ENCODE measurements at regions not wholly inside any gene's neighbourhood (a gene's known extent, or its start where the extent isn't known, plus 50 kb on each side); places are given as distances from the start of the nearest gene placed in this dataset.

DNA sequence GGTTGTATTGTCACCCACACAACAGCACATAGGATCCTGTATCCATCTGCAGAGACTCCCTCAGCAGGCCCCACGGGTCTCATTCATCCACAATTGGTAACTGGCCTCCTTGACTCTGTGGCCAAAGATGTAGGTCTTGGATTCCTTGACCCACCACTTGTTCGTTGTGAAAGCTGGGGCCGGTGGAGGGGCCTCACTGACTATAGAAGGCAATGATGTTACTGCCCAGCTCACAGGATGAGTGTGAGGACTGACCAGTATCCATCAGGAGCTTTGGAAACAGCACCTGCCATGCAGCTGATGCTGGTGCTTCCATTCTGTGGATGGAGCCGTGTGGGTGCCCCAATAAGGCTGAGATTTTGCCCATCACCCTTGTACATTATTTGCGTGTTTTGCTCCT, 615.7 kb downstream of the BRD1 start:
- intact Hi-C loops (cut with micrococcal nuclease): no loop called here
- no peak for TF ChIP-seq RAD21 (IDR thresholded peaks at IDR 0.05; ENCODE audit: low read depth)
- TF ChIP-seq CBX3 (IDR thresholded peaks at IDR 0.05; ENCODE audit: low read depth): no peak
- TF ChIP-seq POLR2A (IDR thresholded peaks at IDR 0.05; ENCODE audit: borderline replicate concordance, extremely low read depth, insufficient read depth, insufficient read length): no peak
- TF ChIP-seq FOSL1 (IDR thresholded peaks at IDR 0.05; ENCODE audit: low read depth): no peak
- TF ChIP-seq JUND (IDR thresholded peaks at IDR 0.05): no peak
- TF ChIP-seq EZH2 (IDR thresholded peaks at IDR 0.05): no peak
- Histone ChIP-seq H3K9ac (ENCODE audit: low read length) (no peak overlapping the region), H3K27me3 (ENCODE audit: insufficient read depth, low read length) (peaks cover 14% of the 10 kb centered on the region; the same call in 1 of the 2 replicates), H3K27ac (ENCODE audit: low read depth, low read length) (no peak overlapping the region), H3K4me2 (ENCODE audit: low read length) (no peak overlapping the region), H3K4me1 (ENCODE audit: control insufficient read depth in 1 of 2, insufficient read depth in 2 of 2, low read length in 2 of 2) (no peaks in the 10 kb centered on the region), H2AFZ (ENCODE audit: low read depth, low read length, poor library complexity, severe bottlenecking) (no peak overlapping the region), H3K9me3 (ENCODE audit: control insufficient read depth in 1 of 2, insufficient read depth in 1 of 2, low read depth in 1 of 2, low read length in 2 of 2) (no peaks in the 10 kb centered on the region; a peak in 1 of 4 replicates), H3K36me3 (ENCODE audit: control insufficient read depth in 1 of 2, insufficient read depth in 2 of 2, low read length in 2 of 2) (no peaks in the 10 kb centered on the region), H3K9me2 (ENCODE audit: insufficient read depth) (no peaks in the 10 kb centered on the region), H3K79me2 (ENCODE audit: insufficient read depth, low read length) (no peaks in the 10 kb centered on the region), H3K4me3 (replicated peaks in 1 of 2; ENCODE audit: low read depth in 1 of 2, low read length in 2 of 2) (no peak overlapping the region), H4K20me1 (ENCODE audit: insufficient read depth) (no peaks in the 10 kb centered on the region)
- ATAC-seq (no peak), DNase-seq (ENCODE audit: low read depth, low spot score) (no peak)
- ChIA-PET CTCF (no interaction called here), POLR2A (no interaction called here), RAD21 (ENCODE audit: low non-redundant PET in 1 of 2, low total read pairs in 2 of 2, uncharacterized antibody in 2 of 2, unreplicated experiment in 2 of 2) (no interaction called here)
- no TSS peak for BruUV-seq (replicated peaks)

DNA sequence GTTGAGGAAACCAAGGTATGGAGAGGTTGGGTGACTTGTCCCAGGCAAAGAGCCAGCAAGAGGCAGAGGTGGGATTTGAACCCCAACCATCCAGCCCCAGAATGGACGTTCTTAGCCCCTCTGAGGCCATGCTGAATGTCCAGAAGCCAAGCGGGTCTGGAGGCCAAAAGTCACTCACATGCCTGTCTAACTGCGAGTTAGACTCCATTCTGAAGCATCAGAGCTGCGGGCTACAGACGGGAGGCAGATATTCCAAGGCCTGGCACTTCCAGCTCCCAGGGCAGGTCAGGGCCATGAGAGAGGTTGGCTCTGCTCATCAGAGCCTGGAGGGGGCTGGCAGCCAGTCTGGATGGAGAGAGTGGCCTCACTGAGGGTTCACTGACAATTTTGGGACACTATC, 616.5 kb downstream of the BRD1 start:
- DNase-seq (ENCODE audit: low read depth, low spot score) (no peak), ATAC-seq (no peak)
- intact Hi-C loops (cut with micrococcal nuclease): no loop called here
- TF ChIP-seq TCF7L2 (IDR thresholded peaks at IDR 0.05; ENCODE audit: borderline replicate concordance, extremely low read depth, insufficient read depth, insufficient read length): no peak
- TF ChIP-seq ZFX (IDR thresholded peaks at IDR 0.05): no peak
- no peak for TF ChIP-seq ZNF274 (IDR thresholded peaks at IDR 0.05; ENCODE audit: low read depth, low read length)
- TF ChIP-seq POLR2AphosphoS5 (IDR thresholded peaks at IDR 0.05; ENCODE audit: low read depth, low read length): no peak
- TF ChIP-seq SP1 (IDR thresholded peaks at IDR 0.05; ENCODE audit: low read depth): no peak
- no peak for TF ChIP-seq YY1 (IDR thresholded peaks at IDR 0.05; ENCODE audit: extremely low read depth, insufficient replicate concordance, low read depth, low read length)
- no peak for TF ChIP-seq JUND (IDR thresholded peaks at IDR 0.05)
- no peak for TF ChIP-seq EZH2 (IDR thresholded peaks at IDR 0.05)
- TF ChIP-seq, protein P1, sequence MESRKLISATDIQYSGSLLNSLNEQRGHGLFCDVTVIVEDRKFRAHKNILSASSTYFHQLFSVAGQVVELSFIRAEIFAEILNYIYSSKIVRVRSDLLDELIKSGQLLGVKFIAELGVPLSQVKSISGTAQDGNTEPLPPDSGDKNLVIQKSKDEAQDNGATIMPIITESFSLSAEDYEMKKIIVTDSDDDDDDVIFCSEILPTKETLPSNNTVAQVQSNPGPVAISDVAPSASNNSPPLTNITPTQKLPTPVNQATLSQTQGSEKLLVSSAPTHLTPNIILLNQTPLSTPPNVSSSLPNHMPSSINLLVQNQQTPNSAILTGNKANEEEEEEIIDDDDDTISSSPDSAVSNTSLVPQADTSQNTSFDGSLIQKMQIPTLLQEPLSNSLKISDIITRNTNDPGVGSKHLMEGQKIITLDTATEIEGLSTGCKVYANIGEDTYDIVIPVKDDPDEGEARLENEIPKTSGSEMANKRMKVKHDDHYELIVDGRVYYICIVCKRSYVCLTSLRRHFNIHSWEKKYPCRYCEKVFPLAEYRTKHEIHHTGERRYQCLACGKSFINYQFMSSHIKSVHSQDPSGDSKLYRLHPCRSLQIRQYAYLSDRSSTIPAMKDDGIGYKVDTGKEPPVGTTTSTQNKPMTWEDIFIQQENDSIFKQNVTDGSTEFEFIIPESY (IDR thresholded peaks at IDR 0.05; ENCODE audit: extremely low read depth, insufficient replicate concordance, low read length): no peak
- TF ChIP-seq CEBPB (IDR thresholded peaks at IDR 0.05; ENCODE audit: low read depth): no peak
- TF ChIP-seq SRF (IDR thresholded peaks at IDR 0.05; ENCODE audit: low read depth): no peak
- no peak for TF ChIP-seq POLR2A (IDR thresholded peaks at IDR 0.05; ENCODE audit: borderline replicate concordance, extremely low read depth, insufficient read depth, insufficient read length)
- no peak for TF ChIP-seq CBX3 (IDR thresholded peaks at IDR 0.05; ENCODE audit: low read depth)
- TF ChIP-seq ELF1 (IDR thresholded peaks at IDR 0.05; ENCODE audit: borderline replicate concordance, low read depth): no peak
- no peaks in the 10 kb centered on the region for H3K9me3 ChIP-seq (ENCODE audit: control insufficient read depth in 1 of 2, insufficient read depth in 1 of 2, low read depth in 1 of 2, low read length in 2 of 2)
- no peak overlapping the region for H3K4me2 ChIP-seq (ENCODE audit: low read length)
- ChIA-PET RAD21 (ENCODE audit: low non-redundant PET in 1 of 2, low total read pairs in 2 of 2, uncharacterized antibody in 2 of 2, unreplicated experiment in 2 of 2) (no interaction called here), POLR2A (no interaction called here), CTCF (no interaction called here)
- H3K27me3 ChIP-seq (ENCODE audit: insufficient read depth, low read length): peaks cover 16% of the 10 kb centered on the region; the same call in 1 of the 2 replicates
- H3K4me3 ChIP-seq (replicated peaks in 1 of 2; ENCODE audit: low read depth in 1 of 2, low read length in 2 of 2): no peak overlapping the region
- H3K27ac ChIP-seq (ENCODE audit: low read depth, low read length): no peak overlapping the region
- H4K20me1 ChIP-seq (ENCODE audit: insufficient read depth): no peaks in the 10 kb centered on the region
- no peaks in the 10 kb centered on the region for H3K36me3 ChIP-seq (ENCODE audit: control insufficient read depth in 1 of 2, insufficient read depth in 2 of 2, low read length in 2 of 2)
- BruUV-seq (replicated peaks): no TSS peak
- H3K9ac ChIP-seq (ENCODE audit: low read length): no peak overlapping the region
- no peaks in the 10 kb centered on the region for H3K4me1 ChIP-seq (ENCODE audit: control insufficient read depth in 1 of 2, insufficient read depth in 2 of 2, low read length in 2 of 2)
- no peak overlapping the region for H2AFZ ChIP-seq (ENCODE audit: low read depth, low read length, poor library complexity, severe bottlenecking)
- no peaks in the 10 kb centered on the region for H3K9me2 ChIP-seq (ENCODE audit: insufficient read depth)
- no peaks in the 10 kb centered on the region for H3K79me2 ChIP-seq (ENCODE audit: insufficient read depth, low read length)
